Hepatocyte (in vitro differentiated cells): ENCODE measurements at regions not wholly inside any gene's neighbourhood (a gene's known extent, or its start where the extent isn't known, plus 50 kb on each side); places are given as distances from the start of the nearest gene placed in this dataset.

Experiments
- DNase-seq: peaks from one replicate; pipeline ENCODE4 v3.0.0-alpha.2; 2016; ENCODE audit warnings: low spot score
- H2AFZ ChIP-seq: fragments of 200-600 bp; sonication (generic); 2 replicates; pipeline ENCODE4 v1.6.0; 2016; ENCODE audit warnings: antibody characterized with exemption, mild to moderate bottlenecking
- H3K27ac ChIP-seq: fragments of 200-600 bp; sonication (generic); 2 replicates; pipeline ENCODE4 v1.5.1; 2016; ENCODE audit warnings: mild to moderate bottlenecking
- H3K27me3 ChIP-seq: fragments of 200-600 bp; sonication (generic); 2 replicates; pipeline ENCODE4 v1.6.1; 2016
- H3K36me3 ChIP-seq: fragments of 200-600 bp; sonication (generic); replicated peaks from 2 replicates; pipeline ENCODE4 v1.5.1; 2016; ENCODE audit warnings: low read depth; ENCODE audit not compliant: insufficient read depth
- H3K4me1 ChIP-seq: fragments of 200-600 bp; sonication (generic); 2 replicates; pipeline ENCODE4 v1.5.1; 2016; ENCODE audit warnings: mild to moderate bottlenecking, moderate library complexity; ENCODE audit not compliant: insufficient read depth
- H3K4me2 ChIP-seq: fragments of 200-600 bp; sonication (generic); 2 replicates; pipeline ENCODE4 v1.6.0; 2016
- H3K4me3 ChIP-seq: fragments of 200-600 bp; sonication (generic); 2 replicates; pipeline ENCODE4 v1.5.1; 2016; ENCODE audit warnings: mild to moderate bottlenecking
- H3K79me2 ChIP-seq: fragments of 200-600 bp; sonication (generic); 2 replicates; pipeline ENCODE4 v1.6.0; 2017; ENCODE audit warnings: mild to moderate bottlenecking
- H3K9me2 ChIP-seq: fragments of 200-600 bp; sonication (generic); replicated peaks from 2 replicates; pipeline ENCODE4 v1.6.0; 2017; ENCODE audit warnings: mild to moderate bottlenecking; ENCODE audit not compliant: insufficient read depth
- H3K9me3 ChIP-seq: fragments of 200-600 bp; sonication (generic); 2 replicates; pipeline ENCODE4 v1.5.1; 2016; ENCODE audit warnings: low read depth, mild to moderate bottlenecking
- H4K20me1 ChIP-seq: fragments of 200-600 bp; sonication (generic); 2 replicates; pipeline ENCODE4 v1.6.0; 2016; ENCODE audit warnings: mild to moderate bottlenecking; ENCODE audit not compliant: insufficient read depth, poor library complexity, severe bottlenecking
- EZH2 ChIP-seq: fragments of 200-600 bp; sonication (generic); IDR thresholded peaks from 2 replicates; pipeline ENCODE4 v1.6.1; 2016; ENCODE audit warnings: antibody characterized with exemption, mild to moderate bottlenecking, borderline replicate concordance
- EZH2phosphoT487 ChIP-seq: fragments of 200-600 bp; sonication (generic); IDR thresholded peaks from one replicate; pipeline ENCODE4 v1.6.1; 2018; ENCODE audit warnings: antibody characterized with exemption, mild to moderate bottlenecking, low read depth, moderate library complexity; ENCODE audit not compliant: unreplicated experiment, severe bottlenecking
- WGBS: methylation state at CpG from one replicate; pipeline ENCODE4 v1.1.6; 2016; ENCODE audit warnings: low lambda C conversion rate; ENCODE audit errors: missing lambda C conversion rate; 5-methylcytosine and 5-hydroxymethylcytosine counted together
- TF ChIP-seq, protein P1 (sequence below): fragments of 200-600 bp; sonication (generic); IDR thresholded peaks from 2 replicates; pipeline ENCODE4 v1.5.1; 2016; ENCODE audit warnings: antibody characterized with exemption, mild to moderate bottlenecking; ENCODE audit not compliant: poor library complexity

- Histone ChIP-seq H3K27me3 (no peaks in the 10 kb centered on the region), H3K27ac (no peak overlapping the region), H3K36me3 (no peaks in the 10 kb centered on the region), H2AFZ (no peak overlapping the region), H3K4me3 (no peak overlapping the region), H3K4me2 (no peak overlapping the region), H3K79me2 (no peaks in the 10 kb centered on the region), H3K4me1 (no peaks in the 10 kb centered on the region), H4K20me1 (no peaks in the 10 kb centered on the region), H3K9me2 (no peaks in the 10 kb centered on the region), H3K9me3 (no peaks in the 10 kb centered on the region)
- TF ChIP-seq, protein P1, sequence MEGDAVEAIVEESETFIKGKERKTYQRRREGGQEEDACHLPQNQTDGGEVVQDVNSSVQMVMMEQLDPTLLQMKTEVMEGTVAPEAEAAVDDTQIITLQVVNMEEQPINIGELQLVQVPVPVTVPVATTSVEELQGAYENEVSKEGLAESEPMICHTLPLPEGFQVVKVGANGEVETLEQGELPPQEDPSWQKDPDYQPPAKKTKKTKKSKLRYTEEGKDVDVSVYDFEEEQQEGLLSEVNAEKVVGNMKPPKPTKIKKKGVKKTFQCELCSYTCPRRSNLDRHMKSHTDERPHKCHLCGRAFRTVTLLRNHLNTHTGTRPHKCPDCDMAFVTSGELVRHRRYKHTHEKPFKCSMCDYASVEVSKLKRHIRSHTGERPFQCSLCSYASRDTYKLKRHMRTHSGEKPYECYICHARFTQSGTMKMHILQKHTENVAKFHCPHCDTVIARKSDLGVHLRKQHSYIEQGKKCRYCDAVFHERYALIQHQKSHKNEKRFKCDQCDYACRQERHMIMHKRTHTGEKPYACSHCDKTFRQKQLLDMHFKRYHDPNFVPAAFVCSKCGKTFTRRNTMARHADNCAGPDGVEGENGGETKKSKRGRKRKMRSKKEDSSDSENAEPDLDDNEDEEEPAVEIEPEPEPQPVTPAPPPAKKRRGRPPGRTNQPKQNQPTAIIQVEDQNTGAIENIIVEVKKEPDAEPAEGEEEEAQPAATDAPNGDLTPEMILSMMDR: no peak
- TF ChIP-seq EZH2 (no peak), EZH2phosphoT487 (no peak)
- no peak for DNase-seq
- WGBS: 83% methylated on average over 1 of the region's 1 CpG
These were observed 112.6 kb upstream of the MTAP start for GRCh38 chr9:21689854-21690253.

DNA sequence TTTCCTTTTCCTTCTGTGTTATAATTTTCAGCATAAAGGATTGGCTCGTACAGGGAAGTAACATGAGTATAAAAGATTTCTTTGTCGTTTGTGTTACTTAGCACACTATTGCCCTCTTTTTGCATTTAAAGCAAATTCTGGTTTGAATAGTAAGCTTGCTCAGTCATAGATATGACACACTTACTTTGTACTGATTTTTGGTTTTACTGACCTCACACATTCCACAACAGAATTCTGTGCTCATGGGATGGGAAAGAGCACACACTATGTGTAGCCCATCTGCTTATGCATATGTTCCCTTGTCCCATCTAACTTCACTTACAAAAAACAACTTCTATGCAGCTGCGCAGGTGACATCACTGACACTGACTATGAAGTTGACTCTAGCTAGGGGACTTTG, 111.9 kb upstream of the MTAP start:
- Histone ChIP-seq H4K20me1 (no peaks in the 10 kb centered on the region), H3K79me2 (no peaks in the 10 kb centered on the region), H3K27me3 (no peaks in the 10 kb centered on the region), H3K27ac (no peak overlapping the region), H3K4me1 (no peaks in the 10 kb centered on the region), H3K9me2 (no peaks in the 10 kb centered on the region), H3K4me3 (no peak overlapping the region), H3K4me2 (no peak overlapping the region), H3K36me3 (no peaks in the 10 kb centered on the region), H2AFZ (no peak overlapping the region), H3K9me3 (no peaks in the 10 kb centered on the region)
- WGBS: 74% methylated on average over 3 of the region's 3 CpGs
- no peak for DNase-seq
- TF ChIP-seq EZH2 (no peak), EZH2phosphoT487 (no peak)
- TF ChIP-seq, protein P1: no peak

- Histone ChIP-seq H2AFZ (no peak overlapping the region), H3K4me1 (no peaks in the 10 kb centered on the region), H3K4me2 (no peak overlapping the region), H3K27ac (no peak overlapping the region), H3K4me3 (no peak overlapping the region), H3K27me3 (no peaks in the 10 kb centered on the region), H3K36me3 (no peaks in the 10 kb centered on the region), H3K9me2 (no peaks in the 10 kb centered on the region), H3K79me2 (no peaks in the 10 kb centered on the region), H4K20me1 (no peaks in the 10 kb centered on the region), H3K9me3 (no peaks in the 10 kb centered on the region)
- 72% methylated on average over 6 of the region's 6 CpGs for WGBS
- no peak for TF ChIP-seq EZH2
- TF ChIP-seq EZH2phosphoT487: no peak
- TF ChIP-seq, protein P1: no peak
- no peak for DNase-seq
These were observed 110.0 kb upstream of the MTAP start for GRCh38 chr9:21692390-21692789.

DNA sequence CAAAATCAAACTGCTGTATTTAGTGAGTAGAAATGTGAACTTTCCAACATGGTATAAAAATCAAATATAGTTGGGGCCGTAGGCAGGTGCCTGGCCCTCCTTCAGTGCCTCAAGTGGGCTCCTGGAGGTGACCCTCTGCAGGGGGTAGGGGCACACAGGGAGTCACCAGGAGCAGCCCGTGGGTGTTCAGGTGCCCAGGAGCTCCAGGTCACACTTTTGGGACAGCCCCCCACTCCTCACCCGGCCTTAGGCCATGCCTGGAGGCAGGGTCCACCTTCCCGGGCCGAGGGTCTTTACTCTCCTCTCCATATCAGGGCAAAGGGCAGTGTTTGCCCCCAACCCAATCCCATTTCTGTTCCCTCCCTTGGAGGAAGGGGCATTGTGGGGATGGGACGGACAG, 108.0 kb upstream of the MTAP start:
- H3K27me3 ChIP-seq: no peaks in the 10 kb centered on the region
- H3K9me3 ChIP-seq: no peaks in the 10 kb centered on the region
- no peaks in the 10 kb centered on the region for H3K4me1 ChIP-seq
- TF ChIP-seq EZH2phosphoT487 (no peak), EZH2 (no peak)
- no peak for DNase-seq
- H3K4me3 ChIP-seq: no peak overlapping the region
- no peak overlapping the region for H3K4me2 ChIP-seq
- H3K36me3 ChIP-seq: no peaks in the 10 kb centered on the region
- 79% methylated on average over 6 of the region's 6 CpGs for WGBS
- no peaks in the 10 kb centered on the region for H3K79me2 ChIP-seq
- H2AFZ ChIP-seq: no peak overlapping the region
- no peak overlapping the region for H3K27ac ChIP-seq
- no peaks in the 10 kb centered on the region for H4K20me1 ChIP-seq
- no peaks in the 10 kb centered on the region for H3K9me2 ChIP-seq
